ENCODE measurements at regions not wholly inside any gene's neighbourhood (a gene's known extent, or its start where the extent isn't known, plus 50 kb on each side); places are given as distances from the start of the nearest gene placed in this dataset.
"Not testable (repeated sequence)": the region's sequence is repeated elsewhere in the genome, so short reads cannot be mapped to it uniquely, and the experiment has no call there.

GRCh38 chr2:82993609-82994008, 1465.5 kb downstream of the SUCLG1 start:
- DNase-seq (ENCODE audit: extremely low spot score, insufficient read length, low read depth) (no peak), FAIRE-seq (no peak)

DNA sequence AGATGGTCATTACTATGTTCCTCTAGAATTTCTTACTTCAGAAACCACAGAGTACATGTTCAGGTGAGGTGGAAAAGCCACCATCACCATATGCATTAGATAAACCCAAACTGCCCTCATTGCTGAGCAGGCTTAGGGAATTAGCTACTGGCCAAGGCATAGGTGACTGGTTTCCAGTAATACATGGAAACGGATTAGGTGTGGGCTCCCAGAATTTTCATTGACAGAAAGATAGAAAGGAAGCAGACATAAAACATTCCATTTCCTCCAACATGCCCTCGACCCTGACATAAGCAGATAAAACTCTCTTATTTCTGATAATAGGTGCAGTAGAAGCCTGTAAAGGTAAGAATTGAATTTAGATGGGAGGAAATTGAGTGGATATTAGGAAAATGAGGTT, 1466.1 kb downstream of the SUCLG1 start:
- FAIRE-seq = no peak
- no peak for DNase-seq (ENCODE audit: extremely low spot score, insufficient read length, low read depth)

GRCh38 chr2:82987706-82988105, 1471.4 kb downstream of the SUCLG1 start:
- DNase-seq (ENCODE audit: extremely low spot score, insufficient read length, low read depth); FAIRE-seq: not testable (repeated sequence)

GRCh38 chr2:82986899-82987298, 1472.2 kb downstream of the SUCLG1 start:
- no peak for DNase-seq (ENCODE audit: extremely low spot score, insufficient read length, low read depth)
- no peak for FAIRE-seq

DNA sequence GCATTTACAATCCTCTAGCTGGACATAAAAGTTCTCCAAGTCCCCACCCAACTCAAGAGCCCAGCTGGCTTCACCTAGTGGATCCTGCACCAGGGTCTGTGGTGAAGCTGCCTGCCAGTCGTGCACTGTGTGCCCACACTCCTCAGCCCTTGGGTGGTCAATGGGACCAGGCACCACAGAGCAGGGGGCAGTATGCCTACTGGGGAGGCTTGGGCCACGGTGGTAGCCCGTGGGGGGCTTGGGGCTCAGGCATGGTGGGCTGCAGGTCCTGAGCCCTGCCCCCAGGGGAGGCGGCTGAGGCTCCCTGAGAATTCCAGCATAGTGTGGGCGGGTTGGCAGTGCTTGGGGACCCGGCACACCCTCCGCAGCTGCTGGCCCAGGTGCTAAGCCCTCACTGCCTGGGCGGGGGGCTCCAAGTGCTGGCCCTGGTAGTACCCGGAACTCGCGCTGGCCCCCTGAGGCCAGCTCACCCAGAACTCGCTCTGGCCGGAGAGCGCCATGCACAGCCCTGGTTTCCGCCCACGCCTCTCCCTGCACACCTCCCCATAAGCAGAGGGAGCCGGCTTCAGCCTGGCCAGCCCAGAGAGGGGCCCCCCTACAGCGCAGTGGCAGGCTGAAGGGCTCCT, 1473.4 kb downstream of the SUCLG1 start:
- FAIRE-seq (no peak), DNase-seq (ENCODE audit: extremely low spot score, insufficient read length, low read depth) (no peak)

GRCh38 chr2:82968358-82968757, 1490.7 kb downstream of the SUCLG1 start:
- FAIRE-seq = no peak

GRCh38 chr2:82964341-82964740, 1494.7 kb downstream of the SUCLG1 start:
- FAIRE-seq = no peak
- DNase-seq (ENCODE audit: extremely low spot score, insufficient read length, low read depth) = no peak

More at GRCh38 chr2:82968358-82968757, 1490.7 kb downstream of the SUCLG1 start:
- no peak for DNase-seq (ENCODE audit: extremely low spot score, insufficient read length, low read depth)

DNA sequence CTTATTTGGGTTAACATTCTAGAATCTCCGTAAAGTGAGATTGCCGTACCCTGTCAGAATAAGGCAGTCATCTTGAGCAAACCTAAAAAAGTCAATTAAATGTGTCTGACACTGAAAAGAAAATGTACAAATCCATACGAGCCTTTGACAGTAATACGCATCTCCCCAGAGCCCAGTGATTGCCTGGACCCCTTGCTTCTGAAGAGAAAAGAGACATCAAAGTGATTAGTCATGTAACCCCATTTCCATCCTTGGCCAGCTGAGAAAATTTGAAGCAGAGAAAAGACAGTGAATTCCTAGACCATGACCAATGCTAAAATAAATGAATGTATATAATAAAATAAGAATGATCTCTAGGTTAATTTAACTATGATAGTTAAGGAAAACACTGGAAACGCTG, 1499.4 kb downstream of the SUCLG1 start:
- DNase-seq (ENCODE audit: extremely low spot score, insufficient read length, low read depth) = no peak
- FAIRE-seq = no peak

DNA sequence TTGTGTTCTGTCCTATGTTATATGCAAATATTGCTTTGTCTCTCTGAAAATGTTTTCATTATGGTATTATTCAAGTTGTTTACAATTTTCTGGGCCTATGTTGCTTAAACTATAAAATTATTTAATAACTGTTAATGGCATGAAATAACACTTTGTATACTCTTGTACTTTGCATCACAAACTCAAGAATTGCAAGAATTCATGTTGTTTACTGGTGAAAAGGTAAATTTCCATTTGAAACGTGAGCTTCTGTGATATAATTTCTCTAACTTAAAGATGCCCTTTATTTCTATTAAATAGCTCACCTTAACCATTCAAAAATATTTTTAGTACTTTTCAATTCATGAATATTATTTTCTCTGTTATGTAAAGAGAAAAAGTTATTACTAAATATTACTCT, 1504.2 kb downstream of the SUCLG1 start:
- no peak for FAIRE-seq

GRCh38 chr2:82939211-82939610, 1519.9 kb downstream of the SUCLG1 start:
- DNase-seq (ENCODE audit: extremely low spot score, insufficient read length, low read depth) = no peak
- no peak for FAIRE-seq

More for the DNA sequence above, 1504.2 kb downstream of the SUCLG1 start:
- no peak for DNase-seq (ENCODE audit: extremely low spot score, insufficient read length, low read depth)

DNA sequence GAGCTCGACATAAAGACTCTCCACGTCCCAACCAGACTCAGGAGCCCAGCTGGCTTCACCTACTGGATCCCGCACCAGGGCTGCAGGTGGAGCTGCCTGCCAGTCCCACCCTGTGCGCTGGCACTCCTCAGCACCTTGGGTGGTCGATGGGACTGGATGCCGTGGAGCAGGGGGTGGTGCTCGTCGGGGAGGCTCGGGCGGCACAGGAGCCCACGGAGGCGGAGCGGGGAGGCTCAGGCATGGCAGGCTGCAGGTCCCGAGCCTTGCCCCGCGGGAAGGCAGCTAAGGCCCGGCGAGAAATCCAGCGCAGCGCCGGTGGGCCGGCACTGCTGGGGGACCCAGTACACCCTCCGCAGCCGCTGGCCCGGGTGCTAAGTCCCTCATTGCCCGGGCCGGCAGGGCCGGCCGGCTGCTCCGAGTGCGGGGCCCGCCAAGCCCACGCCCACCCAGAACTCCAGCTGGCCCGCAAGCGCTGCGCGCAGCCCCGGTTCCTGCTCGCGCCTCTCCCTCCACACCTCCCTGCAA, 1520.7 kb downstream of the SUCLG1 start:
- not testable (repeated sequence) for FAIRE-seq; DNase-seq (ENCODE audit: extremely low spot score, insufficient read length, low read depth)

DNA sequence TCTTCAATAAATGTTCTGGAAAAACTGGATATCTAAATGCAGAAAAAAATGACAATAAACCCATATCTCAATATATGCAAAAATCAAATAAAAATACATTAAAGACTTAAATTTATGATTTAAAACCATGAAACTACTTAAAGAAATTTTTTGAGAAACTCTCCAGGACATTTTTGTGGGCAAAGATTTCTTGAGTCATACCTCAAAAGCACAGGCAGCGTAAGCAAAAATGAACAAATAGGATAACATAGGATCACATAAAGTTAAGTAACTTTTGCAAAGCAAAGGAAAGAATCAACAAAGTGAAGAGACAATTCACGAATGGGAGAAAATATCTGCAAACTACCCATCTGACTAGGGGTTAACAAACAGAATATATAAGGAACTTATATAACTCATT, 1545.5 kb downstream of the SUCLG1 start:
- DNase-seq (ENCODE audit: extremely low spot score, insufficient read length, low read depth) = no peak
- FAIRE-seq = no peak

- DNase-seq (ENCODE audit: extremely low spot score, insufficient read length, low read depth) = no peak
- FAIRE-seq = no peak
These were observed 1563.0 kb downstream of the SUCLG1 start for GRCh38 chr2:82896117-82896516.

DNA sequence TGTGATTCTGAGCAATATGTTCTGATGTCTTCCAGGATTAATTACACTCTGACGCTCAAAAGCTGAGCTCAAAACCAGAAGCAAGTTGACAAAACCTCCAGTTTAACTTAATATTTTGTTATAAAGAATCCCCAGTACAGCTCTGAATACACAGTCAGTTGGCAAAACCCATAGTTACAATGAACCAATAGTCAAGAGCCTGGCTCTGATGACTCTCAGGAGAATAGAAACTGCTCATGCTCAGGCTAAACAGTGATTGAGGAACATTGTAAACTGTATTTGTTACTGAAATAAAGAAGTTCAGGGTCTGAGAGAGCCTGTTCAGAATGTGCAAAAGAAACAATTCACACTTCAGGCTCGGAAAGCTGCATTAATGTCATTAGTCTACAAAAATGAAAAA, 1565.9 kb downstream of the SUCLG1 start:
- no peak for FAIRE-seq
- DNase-seq (ENCODE audit: extremely low spot score, insufficient read length, low read depth) = no peak

DNA sequence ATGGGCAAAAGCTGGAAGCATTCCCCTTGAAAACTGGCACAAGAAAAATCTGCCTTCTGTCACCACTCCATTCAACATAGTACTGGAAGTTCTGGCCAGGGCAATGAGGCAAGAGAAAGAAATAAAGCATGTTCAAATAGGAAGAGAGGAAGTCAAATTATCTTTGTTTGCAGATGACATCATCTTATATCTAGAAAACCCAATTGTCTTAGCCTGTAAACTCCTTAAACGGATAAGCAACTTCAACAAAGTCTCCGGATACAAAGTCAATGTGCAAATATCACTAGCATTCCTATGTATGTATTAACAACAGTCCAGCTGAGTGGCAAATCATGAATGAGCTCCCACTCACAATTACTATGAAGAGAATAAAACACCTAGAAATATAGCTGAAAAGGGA, 1579.3 kb downstream of the SUCLG1 start:
- no peak for FAIRE-seq
- no peak for DNase-seq (ENCODE audit: extremely low spot score, insufficient read length, low read depth)

- FAIRE-seq = no peak
- no peak for DNase-seq (ENCODE audit: extremely low spot score, insufficient read length, low read depth)
These were observed 1583.2 kb downstream of the SUCLG1 start for GRCh38 chr2:82875858-82876257.

- DNase-seq (ENCODE audit: extremely low spot score, insufficient read length, low read depth) = no peak
- no peak for FAIRE-seq
These were observed 1601.1 kb downstream of the SUCLG1 start for GRCh38 chr2:82857967-82858366.

DNA sequence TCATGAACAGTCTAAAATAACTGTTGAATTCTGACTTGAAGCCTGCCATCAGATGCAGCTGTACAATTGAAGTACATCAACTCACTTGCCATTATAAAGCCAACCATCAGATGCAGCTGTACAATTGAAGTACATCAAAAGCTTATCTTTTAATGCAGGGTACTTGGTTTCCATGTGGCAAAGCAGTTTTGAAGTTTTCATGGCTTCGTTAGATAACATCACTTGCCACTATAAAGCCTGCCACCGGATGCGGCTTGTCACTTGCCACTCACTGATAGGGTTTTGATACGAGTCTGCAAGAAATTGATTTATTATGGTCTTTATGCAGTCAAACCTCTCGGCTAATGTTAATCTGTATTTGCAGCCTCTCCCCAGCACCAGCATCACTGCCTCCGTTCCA, 1605.8 kb downstream of the SUCLG1 start:
- DNase-seq (ENCODE audit: extremely low spot score, insufficient read length, low read depth) (no peak), FAIRE-seq (no peak)

- DNase-seq (ENCODE audit: extremely low spot score, insufficient read length, low read depth) = no peak
- no peak for FAIRE-seq
These were observed 1606.3 kb downstream of the SUCLG1 start for GRCh38 chr2:82852787-82853186.

- FAIRE-seq = no peak
- DNase-seq (ENCODE audit: extremely low spot score, insufficient read length, low read depth) = no peak
These were observed 1610.8 kb downstream of the SUCLG1 start for GRCh38 chr2:82848285-82848684.

DNA sequence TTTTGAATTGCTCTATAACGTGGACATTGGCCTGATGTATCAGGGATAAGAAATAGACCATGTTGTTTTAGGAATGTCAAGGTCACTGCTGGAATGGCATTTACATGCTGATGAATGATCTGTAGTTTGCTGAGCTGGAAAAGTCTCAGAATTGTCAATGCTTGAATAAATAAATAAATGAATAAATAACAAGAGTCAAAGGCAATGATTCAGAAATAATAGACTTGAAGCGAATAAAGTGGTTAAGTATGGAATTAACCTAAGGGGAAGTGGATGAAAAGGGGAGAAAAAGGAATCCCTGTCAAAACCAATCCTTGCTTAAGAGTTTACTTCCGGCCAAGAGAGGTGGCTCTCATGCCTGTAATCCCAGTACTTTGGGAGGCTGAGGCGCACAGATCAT, 1620.0 kb downstream of the SUCLG1 start:
- FAIRE-seq (no peak), DNase-seq (ENCODE audit: extremely low spot score, insufficient read length, low read depth) (no peak)

Data from GM18507 (cell line).